ENCODE measurements at regions not wholly inside any gene's neighbourhood (a gene's known extent, or its start where the extent isn't known, plus 50 kb on each side); places are given as distances from the start of the nearest gene placed in this dataset.

- TF ChIP-seq EP300 (IDR thresholded peaks at IDR 0.05; ENCODE audit: borderline replicate concordance in 1 of 2, low read depth in 2 of 2, low read length in 2 of 2) (no peak), HDAC6 (IDR thresholded peaks at IDR 0.05; ENCODE audit: low read depth, low read length) (no peak), POLR2AphosphoS5 (IDR thresholded peaks at IDR 0.05; ENCODE audit: low read depth, low read length) (no peak), POLR2A (IDR thresholded peaks at IDR 0.05; ENCODE audit: control extremely low read depth in 1 of 2, low read depth in 2 of 2, low read length in 2 of 2) (no peak), RFX5 (IDR thresholded peaks at IDR 0.05; ENCODE audit: borderline replicate concordance, low read depth, low read length) (no peak), PHF8 (conservative IDR thresholded peaks at IDR 0.05; ENCODE audit: low read depth, low read length) (no peak), CTCF (IDR thresholded peaks at IDR 0.05; ENCODE audit: control extremely low read depth in 1 of 3, insufficient read depth in 1 of 3, low read depth in 1 of 3, low read length in 3 of 3) (no peak), SIN3A (conservative IDR thresholded peaks at IDR 0.05 in 1 of 2, IDR thresholded peaks at IDR 0.05 in 1 of 2; ENCODE audit: low read depth in 1 of 2, low read length in 2 of 2) (no peak), TCF12 (IDR thresholded peaks at IDR 0.05; ENCODE audit: low read depth, low read length) (no peak), TEAD4 (IDR thresholded peaks at IDR 0.05; ENCODE audit: low read depth, low read length) (no peak)
These were observed 508.5 kb upstream of the ZNF717 start for GRCh38 chr3:76293856-76294255.

All from H1 (cell line).